Ishikawa (cell line): ENCODE measurements at regions not wholly inside any gene's neighbourhood (a gene's known extent, or its start where the extent isn't known, plus 50 kb on each side); places are given as distances from the start of the nearest gene placed in this dataset.

Experiments
- CEBPB ChIP-seq: IDR thresholded peaks from 2 replicates; pipeline ENCODE4 v1.6.1; 2012
- CREB1 ChIP-seq: IDR thresholded peaks from 2 replicates; pipeline ENCODE4 v1.6.1; 2012; ENCODE audit warnings: low read depth
- EGR1 ChIP-seq: IDR thresholded peaks from 2 replicates; pipeline ENCODE4 v1.6.1; 2012
- EP300 ChIP-seq: IDR thresholded peaks from 2 replicates; pipeline ENCODE4 v1.6.1; 2012; ENCODE audit warnings: borderline replicate concordance
- FOXM1 ChIP-seq: IDR thresholded peaks from 2 replicates; pipeline ENCODE4 v1.6.1; 2012; ENCODE audit warnings: low read depth, borderline replicate concordance
- MAX ChIP-seq: IDR thresholded peaks from 2 replicates; pipeline ENCODE4 v1.6.1; 2012
- NFIC ChIP-seq: IDR thresholded peaks from 2 replicates; pipeline ENCODE4 v1.6.1; 2012
- RAD21 ChIP-seq: IDR thresholded peaks from 2 replicates; pipeline ENCODE4 v1.6.1; 2012; ENCODE audit warnings: low read depth
- TAF1 ChIP-seq: IDR thresholded peaks from 2 replicates; pipeline ENCODE4 v1.6.1; 2012; ENCODE audit warnings: low read depth, mild to moderate bottlenecking
- TCF12 ChIP-seq: IDR thresholded peaks from 2 replicates; pipeline ENCODE4 v1.6.1; 2012; ENCODE audit warnings: low read depth
- TEAD4 ChIP-seq: IDR thresholded peaks from 2 replicates; pipeline ENCODE4 v1.6.1; 2012
- USF1 ChIP-seq: IDR thresholded peaks from 2 replicates; pipeline ENCODE4 v1.6.1; 2012
- YY1 ChIP-seq: IDR thresholded peaks from 2 replicates; pipeline ENCODE4 v1.6.1; 2012; ENCODE audit warnings: low read depth
- ZBTB7A ChIP-seq: IDR thresholded peaks from 2 replicates; pipeline ENCODE4 v1.6.1; 2012; ENCODE audit warnings: low read depth
- TF ChIP-seq, protein P1 (sequence below): IDR thresholded peaks from 2 replicates; pipeline ENCODE4 v1.6.1; 2012; ENCODE audit warnings: low read depth, mild to moderate bottlenecking

DNA sequence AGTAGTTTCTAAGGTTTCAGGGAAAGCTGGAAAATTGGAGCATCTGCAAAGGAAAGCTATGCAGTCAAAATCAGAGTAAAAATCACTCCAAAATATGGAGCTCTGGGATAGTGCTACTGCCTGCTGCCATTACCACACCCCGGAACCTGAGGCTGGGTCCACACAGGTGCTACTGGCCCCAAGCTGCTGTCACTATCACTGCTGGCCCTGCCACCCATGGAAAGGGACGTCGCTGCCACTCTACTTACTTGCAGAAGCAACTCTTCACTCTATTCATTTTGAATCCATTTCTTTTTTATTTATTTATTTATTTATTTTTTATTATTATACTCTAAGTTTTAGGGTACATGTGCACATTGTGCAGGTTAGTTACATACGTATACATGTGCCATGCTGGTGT, 60.3 kb upstream of the RGS18 start:
- TF ChIP-seq YY1 (no peak), EP300 (no peak)

- TF ChIP-seq USF1 (no peak), EGR1 (no peak), TAF1 (no peak), MAX (no peak), TEAD4 (no peak), EP300 (no peak), CREB1 (no peak), RAD21 (no peak), ZBTB7A (no peak), CEBPB (no peak), YY1 (no peak)
Measured at GRCh38 chr1:192099328-192099727, 58.9 kb upstream of the RGS18 start.

GRCh38 chr1:192100686-192101468, 57.4 kb upstream of the RGS18 start:
- TF ChIP-seq, protein P1, sequence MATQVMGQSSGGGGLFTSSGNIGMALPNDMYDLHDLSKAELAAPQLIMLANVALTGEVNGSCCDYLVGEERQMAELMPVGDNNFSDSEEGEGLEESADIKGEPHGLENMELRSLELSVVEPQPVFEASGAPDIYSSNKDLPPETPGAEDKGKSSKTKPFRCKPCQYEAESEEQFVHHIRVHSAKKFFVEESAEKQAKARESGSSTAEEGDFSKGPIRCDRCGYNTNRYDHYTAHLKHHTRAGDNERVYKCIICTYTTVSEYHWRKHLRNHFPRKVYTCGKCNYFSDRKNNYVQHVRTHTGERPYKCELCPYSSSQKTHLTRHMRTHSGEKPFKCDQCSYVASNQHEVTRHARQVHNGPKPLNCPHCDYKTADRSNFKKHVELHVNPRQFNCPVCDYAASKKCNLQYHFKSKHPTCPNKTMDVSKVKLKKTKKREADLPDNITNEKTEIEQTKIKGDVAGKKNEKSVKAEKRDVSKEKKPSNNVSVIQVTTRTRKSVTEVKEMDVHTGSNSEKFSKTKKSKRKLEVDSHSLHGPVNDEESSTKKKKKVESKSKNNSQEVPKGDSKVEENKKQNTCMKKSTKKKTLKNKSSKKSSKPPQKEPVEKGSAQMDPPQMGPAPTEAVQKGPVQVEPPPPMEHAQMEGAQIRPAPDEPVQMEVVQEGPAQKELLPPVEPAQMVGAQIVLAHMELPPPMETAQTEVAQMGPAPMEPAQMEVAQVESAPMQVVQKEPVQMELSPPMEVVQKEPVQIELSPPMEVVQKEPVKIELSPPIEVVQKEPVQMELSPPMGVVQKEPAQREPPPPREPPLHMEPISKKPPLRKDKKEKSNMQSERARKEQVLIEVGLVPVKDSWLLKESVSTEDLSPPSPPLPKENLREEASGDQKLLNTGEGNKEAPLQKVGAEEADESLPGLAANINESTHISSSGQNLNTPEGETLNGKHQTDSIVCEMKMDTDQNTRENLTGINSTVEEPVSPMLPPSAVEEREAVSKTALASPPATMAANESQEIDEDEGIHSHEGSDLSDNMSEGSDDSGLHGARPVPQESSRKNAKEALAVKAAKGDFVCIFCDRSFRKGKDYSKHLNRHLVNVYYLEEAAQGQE: no peak
- TF ChIP-seq CEBPB: no peak
- TF ChIP-seq FOXM1: no peak
- no peak for TF ChIP-seq CREB1
- TF ChIP-seq TAF1: no peak
- no peak for TF ChIP-seq EGR1
- no peak for TF ChIP-seq USF1
- no peak for TF ChIP-seq TEAD4
- TF ChIP-seq NFIC: no peak
- TF ChIP-seq ZBTB7A: no peak
- TF ChIP-seq RAD21: no peak
- TF ChIP-seq TCF12: no peak
- TF ChIP-seq YY1: no peak

DNA sequence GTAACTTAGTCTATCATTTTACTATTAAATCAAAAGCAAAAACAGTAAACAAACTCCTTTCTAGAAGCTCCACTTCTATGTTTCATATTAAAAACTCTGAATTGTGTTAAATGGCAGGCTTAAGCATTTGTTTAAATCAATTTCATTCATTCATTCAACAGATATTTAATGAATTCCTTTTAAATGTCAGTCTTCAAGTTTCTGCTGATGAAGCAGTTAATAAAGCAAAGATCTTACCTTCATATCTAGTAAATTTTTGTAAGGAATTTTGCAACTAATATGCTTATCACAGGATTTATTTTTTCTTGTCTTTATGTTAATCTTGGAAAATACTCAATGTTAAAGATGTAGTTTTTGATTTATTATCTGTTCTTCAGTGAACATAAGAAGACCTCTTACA, 54.1 kb upstream of the RGS18 start:
- TF ChIP-seq CREB1 (no peak), ZBTB7A (no peak), USF1 (no peak), NFIC (no peak), TAF1 (no peak), CEBPB (no peak), FOXM1 (no peak), EGR1 (no peak), MAX (no peak), RAD21 (no peak), TCF12 (no peak), YY1 (no peak), TEAD4 (no peak), EP300 (no peak)
- TF ChIP-seq, protein P1: no peak

- TF ChIP-seq NFIC: no peak
- no peak for TF ChIP-seq MAX
- TF ChIP-seq CREB1: no peak
- no peak for TF ChIP-seq USF1
- TF ChIP-seq YY1: no peak
Measured at GRCh38 chr1:192104852-192105251, 53.4 kb upstream of the RGS18 start.

GRCh38 chr1:192108161-192108560, 50.1 kb upstream of the RGS18 start:
- no peak for TF ChIP-seq YY1
- no peak for TF ChIP-seq MAX
- TF ChIP-seq FOXM1: no peak
- TF ChIP-seq EGR1: no peak
- TF ChIP-seq CREB1: no peak
- no peak for TF ChIP-seq CEBPB
- TF ChIP-seq RAD21: no peak
